K562 (cell line): ENCODE measurements at regions not wholly inside any gene's neighbourhood (a gene's known extent, or its start where the extent isn't known, plus 50 kb on each side); places are given as distances from the start of the nearest gene placed in this dataset.

Experiments
- ATAC-seq: fragments of 200-7000 bp; cut with Tn5 transposase; 3 replicates; pipeline ENCODE4 v1.9.1; 2020; ENCODE audit warnings: moderate library complexity
- BruUV-seq: library from RNA; stranded (reverse); fragments of 400-500 nt; replicated peaks from 2 replicates; lab custom pipeline; 2021; lab: Mats Ljungman, UMichigan
- CTCF ChIA-PET: fragments of 300-600 bp; formaldehyde crosslinking; extraction: SDS; loops from one replicate; lab custom pipeline; 2021; ENCODE audit warnings: low intra/inter-chr PET ratio; lab: Yijun Ruan, JAX
- POLR2A ChIA-PET: fragments of 300-600, 350-650 bp; sonication (Branson Sonifier 250); formaldehyde crosslinking; extraction: SDS; loops from one replicate; lab custom pipeline; 2021; ENCODE audit warnings: antibody characterized with exemption, inconsistent platforms; lab: Yijun Ruan, JAX
- DNase-seq, 4 experiments: peaks; one replicate each; pipeline versions ENCODE4 v3.0.0 to v3.0.0-alpha.2; 2011 to 2018; ENCODE audit warnings: low spot score in 3 of 4, mixed read lengths in 3 of 4; ENCODE audit errors: extremely low read depth in 1 of 4
- FAIRE-seq: peaks from 2 replicates; lab custom pipeline; 2011; peaks lifted over from hg19 to GRCh38; lab: Jason Lieb, UNC
- H2AFZ ChIP-seq: 2 replicates; pipeline ENCODE4 v1.6.0; 2011; ENCODE audit warnings: low read depth, low read length, control low read depth, inconsistent platforms
- H3K27ac ChIP-seq: fragments of 200-600 bp; 3 replicates; pipeline ENCODE4 v1.8.0; 2011; ENCODE audit warnings: low read depth, mild to moderate bottlenecking, control low read depth, inconsistent platforms, low read length, moderate library complexity, mixed read lengths; ENCODE audit errors: extremely low read depth
- H3K27me3 ChIP-seq, 2 experiments: fragments of 300-600 bp in 1 of 2; 2 replicates in 1 of 2; 3 replicates in 1 of 2; pipeline versions ENCODE4 v1.6.0 to v1.8.0; 2011; ENCODE audit warnings: inconsistent platforms in 2 of 2, low read length in 2 of 2, mild to moderate bottlenecking in 1 of 2, mixed read lengths in 1 of 2, moderate library complexity in 1 of 2; ENCODE audit not compliant: control insufficient read depth in 2 of 2, insufficient read depth in 2 of 2
- H3K36me3 ChIP-seq: fragments of 300-600 bp; 3 replicates; pipeline ENCODE4 v1.8.0; 2011; ENCODE audit warnings: mild to moderate bottlenecking, low read length, inconsistent platforms; ENCODE audit not compliant: control insufficient read depth, insufficient read depth
- H3K4me1 ChIP-seq, 2 experiments: fragments of 200-600 bp in 1 of 2; replicated peaks in 1 of 2; 2 replicates in 1 of 2; 3 replicates in 1 of 2; pipeline versions ENCODE4 v1.5.1 to v1.8.0; 2011; ENCODE audit warnings: inconsistent platforms in 2 of 2, low read length in 2 of 2, mild to moderate bottlenecking in 1 of 2, mixed read lengths in 1 of 2, moderate library complexity in 1 of 2; ENCODE audit not compliant: control insufficient read depth in 2 of 2, insufficient read depth in 2 of 2
- H3K4me2 ChIP-seq: 2 replicates; pipeline ENCODE4 v1.6.1; 2011; ENCODE audit warnings: low read length, control low read depth, inconsistent platforms, mixed read lengths; ENCODE audit not compliant: insufficient read depth
- H3K4me3 ChIP-seq: fragments of 200-600 bp; sonication (generic), shearing (Covaris generic); 2 replicates; pipeline ENCODE4 v1.5.1; 2016; ENCODE audit warnings: control low read depth, inconsistent platforms
- H3K79me2 ChIP-seq: fragments of 200-600 bp; 3 replicates; pipeline ENCODE4 v1.8.0; 2011; ENCODE audit warnings: low read length, inconsistent platforms; ENCODE audit not compliant: control insufficient read depth, insufficient read depth
- H3K9ac ChIP-seq, 2 experiments: 2 replicates each; pipeline versions ENCODE4 v1.6.0 to v1.6.1; 2011; ENCODE audit warnings: low read depth in 2 of 2, low read length in 2 of 2, control low read depth in 1 of 2, inconsistent platforms in 1 of 2, mild to moderate bottlenecking in 1 of 2, mixed read lengths in 1 of 2; ENCODE audit not compliant: insufficient read depth in 1 of 2
- H3K9me1 ChIP-seq: one replicate; pipeline ENCODE4 v1.6.0; 2011; ENCODE audit warnings: inconsistent platforms, mild to moderate bottlenecking, low read length, moderate library complexity; ENCODE audit not compliant: control insufficient read depth, insufficient read depth
- H3K9me3 ChIP-seq: replicated peaks from 2 replicates; pipeline ENCODE4 v1.5.1; 2011; ENCODE audit warnings: low read depth, low read length, inconsistent platforms; ENCODE audit not compliant: control insufficient read depth, insufficient read depth
- H4K20me1 ChIP-seq: replicated peaks from 2 replicates; pipeline ENCODE4 v1.6.1; 2011; ENCODE audit warnings: low read length, inconsistent platforms, mixed read lengths; ENCODE audit not compliant: control insufficient read depth, insufficient read depth
- AFF4 ChIP-seq: sonication (generic); formaldehyde crosslinking; IDR thresholded peaks from 2 replicates; pipeline ENCODE4 v1.8.0; 2023; ENCODE audit warnings: mild to moderate bottlenecking, missing genetic modification reagents
- C11orf30 ChIP-seq: fragments of 450-650 bp; IDR thresholded peaks from 2 replicates; pipeline ENCODE4 v1.6.1; 2016; ENCODE audit warnings: low read depth, mild to moderate bottlenecking
- CCNT2 ChIP-seq: IDR thresholded peaks from 2 replicates; pipeline ENCODE4 v1.6.1; 2011; ENCODE audit warnings: borderline replicate concordance, low read depth, mild to moderate bottlenecking, moderate library complexity, mixed read lengths, low read length; ENCODE audit not compliant: insufficient read length; ENCODE audit errors: extremely low read depth
- HOXB6 ChIP-seq: fragments of 250-450 bp; sonication (Bioruptor Pico); IDR thresholded peaks from 2 replicates; pipeline ENCODE4 v1.5.1; 2022; ENCODE audit warnings: mild to moderate bottlenecking, borderline replicate concordance
- IRF9 ChIP-seq: fragments of 450-650 bp; IDR thresholded peaks from 2 replicates; pipeline ENCODE4 v1.6.1; 2016; ENCODE audit warnings: missing biosample characterization, missing genetic modification characterization
- NFATC3 ChIP-seq: fragments of 450-650 bp; IDR thresholded peaks from 2 replicates; pipeline ENCODE4 v1.6.1; 2017; ENCODE audit warnings: mild to moderate bottlenecking
- NR1H2 ChIP-seq: sonication (generic); formaldehyde crosslinking; IDR thresholded peaks from 2 replicates; pipeline ENCODE4 v1.4.0; 2020; ENCODE audit warnings: mild to moderate bottlenecking, missing genetic modification reagents
- SIX5 ChIP-seq, 2 experiments: IDR thresholded peaks; 2 replicates each; pipeline ENCODE4 v1.6.1; 2011; ENCODE audit warnings: low read length in 2 of 2, borderline replicate concordance in 1 of 2, low read depth in 1 of 2, mild to moderate bottlenecking in 1 of 2, moderate library complexity in 1 of 2; ENCODE audit not compliant: insufficient read depth in 1 of 2
- SMARCE1 ChIP-seq: fragments of 450-650 bp; IDR thresholded peaks from 2 replicates; pipeline ENCODE4 v1.7.1; 2016; ENCODE audit warnings: mild to moderate bottlenecking
- TAF7 ChIP-seq: fragments of 450-650 bp; IDR thresholded peaks from 2 replicates; pipeline ENCODE4 v1.6.1; 2016; ENCODE audit warnings: missing genetic modification characterization, missing compliant biosample characterization
- TAF9B ChIP-seq: fragments of 450-650 bp; IDR thresholded peaks from 2 replicates; pipeline ENCODE4 v1.6.1; 2018; ENCODE audit warnings: mild to moderate bottlenecking; ENCODE audit not compliant: partially characterized antibody
- THAP7 ChIP-seq: fragments of 250-450 bp; sonication (Bioruptor Pico); IDR thresholded peaks from 2 replicates; pipeline ENCODE4 v1.5.0; 2021
- ZNF174 ChIP-seq: fragments of 250-450 bp; sonication (Bioruptor Pico); IDR thresholded peaks from 2 replicates; pipeline ENCODE4 v1.4.0; 2020; ENCODE audit warnings: mild to moderate bottlenecking
- ZSCAN29 ChIP-seq: fragments of 450-650 bp; IDR thresholded peaks from 2 replicates; pipeline ENCODE4 v1.6.1; 2017
- WGBS: fragments of 100-300 bp; shearing (Covaris generic); methylation state at CpG from one replicate; pipeline ENCODE4 v1.1.6; 2016; ENCODE audit warnings: low coverage, mixed read lengths; ENCODE audit not compliant: insufficient coverage; ENCODE audit errors: missing lambda C conversion rate; 5-methylcytosine and 5-hydroxymethylcytosine counted together
- in situ Hi-C: fragments of 300-500 bp; cut with MboI; formaldehyde crosslinking; loops from 4 replicates; pipeline ENCODE4 v1.15.0; 2018; ENCODE audit warnings: inconsistent platforms, mixed read lengths
- intact Hi-C: fragments of 100-400 bp; cut with micrococcal nuclease; formaldehyde crosslinking; loops from 2 replicates; pipeline ENCODE4 v1.14.2; 2022
- TF ChIP-seq, protein P1 (sequence below): fragments of 250-450 bp; sonication (Bioruptor Pico); IDR thresholded peaks from 2 replicates; pipeline ENCODE4 v1.8.0; 2022; ENCODE audit warnings: inconsistent platforms

GRCh38 chr3:78021710-78022109 lies 981.8 kb downstream of the ROBO2 start:
- no peaks in the 10 kb centered on the region for H3K9me3 ChIP-seq
- in situ Hi-C loops (no loop called here), intact Hi-C loops (no loop called here)
- no peak for FAIRE-seq
- POLR2A ChIA-PET, result no interaction called here
- ATAC-seq, result no peak
- H3K4me3 ChIP-seq, result no peak overlapping the region
- DNase-seq, result no peak
- no peaks in the 10 kb centered on the region for H4K20me1 ChIP-seq
- H3K79me2 ChIP-seq, result no peaks in the 10 kb centered on the region
- no peaks in the 10 kb centered on the region for H3K36me3 ChIP-seq
- H3K27me3 ChIP-seq, result no peaks in the 10 kb centered on the region
- no peaks in the 10 kb centered on the region for H3K4me1 ChIP-seq
- H2AFZ ChIP-seq, result no peak overlapping the region
- no peaks in the 10 kb centered on the region for H3K9me1 ChIP-seq
- CTCF ChIA-PET, result interaction anchor here (0.6 kb wide), 1 partner anchor 84 kb away, joined by 3 read pairs; no protein-coding TSS in a partner anchor
- TF ChIP-seq THAP7 (CRISPR knock-in tag), result no peak
- TF ChIP-seq TAF9B, result no peak
- no peak for TF ChIP-seq SMARCE1
- TF ChIP-seq ZSCAN29, result no peak
- TF ChIP-seq NFATC3, result no peak
- TF ChIP-seq HOXB6 (CRISPR knock-in tag), result no peak
- TF ChIP-seq ZNF174, result no peak
- TF ChIP-seq TAF7, result no peak
- no peak for TF ChIP-seq NR1H2 (CRISPR knock-in tag)
- TF ChIP-seq IRF9 (tag), result no peak
- no peak for TF ChIP-seq SIX5 (IDR thresholded peaks at IDR 0.05; ENCODE audit: borderline replicate concordance in 1 of 2, insufficient read depth in 1 of 2, low read depth in 1 of 2, low read length in 2 of 2)
- TF ChIP-seq CCNT2, result no peak
- no peak for TF ChIP-seq C11orf30
- no peak for TF ChIP-seq AFF4
- TF ChIP-seq, protein P1, sequence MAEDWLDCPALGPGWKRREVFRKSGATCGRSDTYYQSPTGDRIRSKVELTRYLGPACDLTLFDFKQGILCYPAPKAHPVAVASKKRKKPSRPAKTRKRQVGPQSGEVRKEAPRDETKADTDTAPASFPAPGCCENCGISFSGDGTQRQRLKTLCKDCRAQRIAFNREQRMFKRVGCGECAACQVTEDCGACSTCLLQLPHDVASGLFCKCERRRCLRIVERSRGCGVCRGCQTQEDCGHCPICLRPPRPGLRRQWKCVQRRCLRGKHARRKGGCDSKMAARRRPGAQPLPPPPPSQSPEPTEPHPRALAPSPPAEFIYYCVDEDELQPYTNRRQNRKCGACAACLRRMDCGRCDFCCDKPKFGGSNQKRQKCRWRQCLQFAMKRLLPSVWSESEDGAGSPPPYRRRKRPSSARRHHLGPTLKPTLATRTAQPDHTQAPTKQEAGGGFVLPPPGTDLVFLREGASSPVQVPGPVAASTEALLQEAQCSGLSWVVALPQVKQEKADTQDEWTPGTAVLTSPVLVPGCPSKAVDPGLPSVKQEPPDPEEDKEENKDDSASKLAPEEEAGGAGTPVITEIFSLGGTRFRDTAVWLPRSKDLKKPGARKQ, result no peak
- no peak overlapping the region for H3K4me2 ChIP-seq
- no TSS peak for BruUV-seq
- 0% methylated on average over 3 of the region's 3 CpGs for WGBS
- no peak overlapping the region for H3K27ac ChIP-seq
- H3K9ac ChIP-seq, result no peak overlapping the region
